IMR-90 (cell line): ENCODE measurements at regions not wholly inside any gene's neighbourhood (a gene's known extent, or its start where the extent isn't known, plus 50 kb on each side); places are given as distances from the start of the nearest gene placed in this dataset.

Experiments
- ATAC-seq: fragments of 200-7000 bp; cut with Tn5 transposase; 2 replicates; pipeline ENCODE4 v1.9.1; 2020; ENCODE audit warnings: low read depth, mild to moderate bottlenecking, moderate library complexity
- BruUV-seq: library from RNA; stranded (reverse); fragments of 400-500 nt; replicated peaks from 2 replicates; lab custom pipeline; 2021; lab: Mats Ljungman, UMichigan
- CTCF ChIA-PET: fragments of 300-600 bp; formaldehyde crosslinking; extraction: SDS; loops from one replicate; lab custom pipeline; 2021; ENCODE audit warnings: antibody characterized with exemption; lab: Yijun Ruan, JAX
- POLR2A ChIA-PET: fragments of 300-600 bp; sonication (Branson Sonifier 250); formaldehyde crosslinking; loops from one replicate; lab custom pipeline; 2022; ENCODE audit warnings: antibody characterized with exemption; ENCODE audit not compliant: unreplicated experiment; lab: Charles Lee
- DNase-seq: peaks from one replicate; pipeline ENCODE4 v3.0.0; 2013
- H2AFZ ChIP-seq: replicated peaks from 2 replicates; pipeline ENCODE3; 2013; ENCODE audit warnings: low read length, mild to moderate bottlenecking; ENCODE audit not compliant: poor library complexity
- H2AK5ac ChIP-seq: 2 replicates; pipeline ENCODE4 v1.6.1; 2013; ENCODE audit warnings: low read depth, low read length, inconsistent platforms
- H2AK9ac ChIP-seq: replicated peaks from 2 replicates; pipeline ENCODE3; 2013; ENCODE audit warnings: mild to moderate bottlenecking, low read depth, low read length, moderate library complexity; ENCODE audit not compliant: poor library complexity
- H2BK120ac ChIP-seq: 2 replicates; pipeline ENCODE4 v1.6.1; 2013; ENCODE audit warnings: low read depth, low read length, inconsistent platforms
- H2BK15ac ChIP-seq: 3 replicates; pipeline ENCODE4 v1.6.1; 2013; ENCODE audit warnings: low read depth, low read length, inconsistent platforms
- H2BK20ac ChIP-seq: 2 replicates; pipeline ENCODE4 v1.6.1; 2013; ENCODE audit warnings: low read depth, mild to moderate bottlenecking, inconsistent platforms, low read length, moderate library complexity
- H2BK5ac ChIP-seq: 2 replicates; pipeline ENCODE4 v1.6.1; 2013; ENCODE audit warnings: mild to moderate bottlenecking, low read depth, low read length, inconsistent platforms; ENCODE audit not compliant: poor library complexity, severe bottlenecking
- H3K14ac ChIP-seq: replicated peaks from 2 replicates; pipeline ENCODE4 v1.6.1; 2013; ENCODE audit warnings: low read depth, low read length, inconsistent platforms
- H3K18ac ChIP-seq: 2 replicates; pipeline ENCODE4 v1.6.1; 2013; ENCODE audit warnings: low read depth, low read length, control low read depth
- H3K23ac ChIP-seq: 2 replicates; pipeline ENCODE4 v1.6.1; 2013; ENCODE audit warnings: low read depth, low read length, inconsistent platforms
- H3K27ac ChIP-seq: 2 replicates; pipeline ENCODE4 v1.5.1; 2013; ENCODE audit warnings: mild to moderate bottlenecking, control low read depth, low read length; ENCODE audit not compliant: insufficient read depth
- H3K27me3 ChIP-seq: 2 replicates; pipeline ENCODE4 v1.6.1; 2013; ENCODE audit warnings: low read length; ENCODE audit not compliant: control insufficient read depth, insufficient read depth
- H3K36me3 ChIP-seq: 2 replicates; pipeline ENCODE4 v1.6.1; 2013; ENCODE audit warnings: low read length, mixed read lengths; ENCODE audit not compliant: control insufficient read depth, insufficient read depth
- H3K4ac ChIP-seq: 2 replicates; pipeline ENCODE4 v1.6.1; 2013; ENCODE audit warnings: low read depth, low read length, inconsistent platforms
- H3K4me1 ChIP-seq: 2 replicates; pipeline ENCODE4 v1.6.1; 2013; ENCODE audit warnings: low read length, mixed read lengths; ENCODE audit not compliant: control insufficient read depth, insufficient read depth
- H3K4me2 ChIP-seq: 2 replicates; pipeline ENCODE4 v1.6.1; 2013; ENCODE audit warnings: low read depth, mild to moderate bottlenecking, control low read depth, low read length, moderate library complexity
- H3K4me3 ChIP-seq: 2 replicates; pipeline ENCODE4 v1.5.1; 2013; ENCODE audit warnings: low read depth, mild to moderate bottlenecking, control low read depth, low read length, moderate library complexity; ENCODE audit not compliant: insufficient read depth
- H3K56ac ChIP-seq: 2 replicates; pipeline ENCODE4 v1.6.1; 2013; ENCODE audit warnings: low read length, inconsistent platforms; ENCODE audit not compliant: insufficient read depth; ENCODE audit errors: extremely low read depth
- H3K79me1 ChIP-seq, 2 experiments: 2 replicates each; pipeline ENCODE4 v1.6.1; 2013; ENCODE audit warnings: low read length in 2 of 2, inconsistent platforms in 1 of 2, low read depth in 1 of 2
- H3K9ac ChIP-seq: 2 replicates; pipeline ENCODE4 v1.6.1; 2013; ENCODE audit warnings: low read depth, low read length, control low read depth
- H3K9me1 ChIP-seq: 2 replicates; pipeline ENCODE4 v1.6.1; 2013; ENCODE audit warnings: low read length, inconsistent platforms; ENCODE audit not compliant: insufficient read depth
- H3K9me3 ChIP-seq: 2 replicates; pipeline ENCODE4 v1.6.1; 2013; ENCODE audit warnings: low read length; ENCODE audit not compliant: control insufficient read depth, insufficient read depth
- H4K20me1 ChIP-seq: 2 replicates; pipeline ENCODE4 v1.6.1; 2013; ENCODE audit warnings: low read length, inconsistent platforms; ENCODE audit not compliant: insufficient read depth
- H4K5ac ChIP-seq: 2 replicates; pipeline ENCODE4 v1.6.1; 2013; ENCODE audit warnings: mild to moderate bottlenecking, low read depth, low read length, control low read depth
- H4K8ac ChIP-seq, 2 experiments: 2 replicates each; pipeline ENCODE4 v1.6.1; 2013; ENCODE audit warnings: low read depth in 2 of 2, low read length in 2 of 2, control low read depth in 1 of 2, inconsistent platforms in 1 of 2
- H4K91ac ChIP-seq: 2 replicates; pipeline ENCODE4 v1.6.1; 2013; ENCODE audit warnings: low read depth, low read length, inconsistent platforms; ENCODE audit not compliant: insufficient read depth
- CEBPB ChIP-seq: IDR thresholded peaks from 2 replicates; pipeline ENCODE4 v1.6.1; 2012; ENCODE audit warnings: low read depth, low read length, improper control_type of control experiment
- USF2 ChIP-seq: fragments of 150-350 bp; IDR thresholded peaks from 2 replicates; pipeline ENCODE4 v1.6.1; 2017; ENCODE audit warnings: mild to moderate bottlenecking, antibody characterized with exemption, low read length, low read depth
- WGBS, 2 experiments: methylation state at CpG; one replicate each; pipeline versions ENCODE4 v1.1.5 to v1.1.7; 2013; ENCODE audit warnings: missing lambda C conversion rate in 2 of 2; ENCODE audit not compliant: insufficient read length in 1 of 2; ENCODE audit errors: extremely low coverage in 2 of 2; 5-methylcytosine and 5-hydroxymethylcytosine counted together
- dilution Hi-C: fragments of 300-500 bp; cut with HindIII; formaldehyde crosslinking; loops from one replicate; pipeline ENCODE4 v1.14.3; 2018; ENCODE audit warnings: low sequenced_read_pairs; ENCODE audit not compliant: unreplicated experiment
- in situ Hi-C: fragments of 300-500 bp; cut with MboI; formaldehyde crosslinking; loops from 3 replicates; pipeline ENCODE4 v1.14.3; 2019; ENCODE audit warnings: low sequenced_read_pairs, inconsistent platforms, mixed read lengths
- intact Hi-C: fragments of 100-400 bp; cut with micrococcal nuclease; formaldehyde crosslinking; loops from 2 replicates; pipeline ENCODE4 v1.10.0; 2022

GRCh38 chr5:92248518-92248917 is 865.4 kb upstream of the ARRDC3 start:
- Histone ChIP-seq H4K91ac (no peak overlapping the region), H3K4ac (no peak overlapping the region), H3K4me2 (no peak overlapping the region), H3K9ac (no peak overlapping the region), H2AK5ac (no peak overlapping the region), H3K27ac (no peak overlapping the region), H4K5ac (no peak overlapping the region), H4K20me1 (no peaks in the 10 kb centered on the region), H3K9me3 (peaks cover 5% of the 10 kb centered on the region), H3K23ac (no peak overlapping the region), H3K18ac (no peak overlapping the region), H3K9me1 (no peaks in the 10 kb centered on the region), H4K8ac (no peak overlapping the region), H2BK5ac (no peak overlapping the region), H2AK9ac (no peak overlapping the region), H3K27me3 (no peaks in the 10 kb centered on the region), H2BK15ac (no peak overlapping the region), H3K4me1 (no peaks in the 10 kb centered on the region), H3K79me1 (no peaks in the 10 kb centered on the region), H2AFZ (no peak overlapping the region), H2BK120ac (no peak overlapping the region), H3K4me3 (no peak overlapping the region), H3K36me3 (no peaks in the 10 kb centered on the region), H3K14ac (no peak overlapping the region), H3K56ac (no peak overlapping the region), H2BK20ac (no peak overlapping the region)
- CTCF ChIA-PET, result no interaction called here
- ATAC-seq, result no peak
- intact Hi-C loops (no loop called here), in situ Hi-C loops (no loop called here), dilution Hi-C loops (no loop called here)
- POLR2A ChIA-PET, result no interaction called here
- BruUV-seq, result no TSS peak
- TF ChIP-seq USF2, result no peak
- no peak for TF ChIP-seq CEBPB
- no peak for DNase-seq
- WGBS, 2 experiments, result 33% methylated on average over 1 of the region's 6 CpGs; no CpG with 5 or more reads in 1 of the 2 experiments
